ENCODE measurements at regions not wholly inside any gene's neighbourhood (a gene's known extent, or its start where the extent isn't known, plus 50 kb on each side); places are given as distances from the start of the nearest gene placed in this dataset.

DNA sequence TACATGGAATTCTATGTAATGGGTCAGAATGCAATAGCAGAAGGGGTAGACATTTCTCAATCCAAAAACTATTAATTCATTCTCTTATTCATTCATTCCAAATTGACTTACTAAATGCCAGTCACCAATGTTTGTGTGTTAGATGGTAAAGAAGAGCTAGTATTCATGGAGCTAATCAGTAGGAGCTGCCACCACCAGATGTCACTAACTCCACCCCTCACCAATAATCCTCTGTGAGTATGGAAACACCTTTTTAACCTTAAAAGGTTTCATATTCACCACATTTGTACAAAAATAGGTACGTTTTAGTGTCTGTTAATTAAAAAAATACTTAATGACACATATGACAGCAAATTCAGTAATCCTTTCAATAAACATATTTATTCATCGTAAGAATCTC, 131.8 kb upstream of the PKN2 start:
- no peaks in the 10 kb centered on the region for H3K9me3 ChIP-seq
- no peak for ATAC-seq
- no peaks in the 10 kb centered on the region for H3K4me1 ChIP-seq
- no peak overlapping the region for H3K4me3 ChIP-seq
- H3K36me3 ChIP-seq: no peaks in the 10 kb centered on the region
- WGBS, 2 donors (ENCODE audit: low coverage in 1 of 2): 75 to 94% methylated on average over 2 of the region's 2 CpGs
- H3K27ac ChIP-seq: no peak overlapping the region
- H3K27me3 ChIP-seq: no peaks in the 10 kb centered on the region
- TF ChIP-seq CTCF (IDR thresholded peaks at IDR 0.05) (no peak), POLR2A (IDR thresholded peaks at IDR 0.05) (no peak), EP300 (IDR thresholded peaks at IDR 0.05) (no peak), POLR2AphosphoS5 (IDR thresholded peaks at IDR 0.05) (no peak)

DNA sequence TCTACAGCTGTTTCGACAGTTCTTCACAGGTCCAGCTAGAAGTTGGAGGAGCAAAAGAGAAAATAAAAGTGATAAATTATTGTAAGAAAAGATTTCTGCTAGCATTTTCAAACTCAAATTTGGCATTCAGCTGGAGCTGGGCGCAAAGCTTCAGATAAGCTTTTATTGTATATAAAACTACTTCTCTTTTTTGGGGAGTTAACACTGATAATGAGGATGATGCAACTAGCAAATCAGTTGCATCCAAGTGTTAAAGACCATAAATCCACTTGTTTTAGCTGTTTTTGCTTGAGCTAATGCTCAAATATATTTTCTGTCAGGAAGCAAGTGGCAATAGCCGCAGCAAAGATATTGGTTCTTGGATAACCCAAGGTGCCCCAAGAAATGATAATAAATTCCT, 127.1 kb upstream of the PKN2 start:
- TF ChIP-seq CTCF (IDR thresholded peaks at IDR 0.05): no peak
- TF ChIP-seq EP300 (IDR thresholded peaks at IDR 0.05): no peak
- no peak for TF ChIP-seq POLR2AphosphoS5 (IDR thresholded peaks at IDR 0.05)
- TF ChIP-seq POLR2A (IDR thresholded peaks at IDR 0.05): no peak
- Histone ChIP-seq H3K4me1 (no peaks in the 10 kb centered on the region), H3K36me3 (no peaks in the 10 kb centered on the region), H3K4me3 (no peak overlapping the region), H3K9me3 (no peaks in the 10 kb centered on the region), H3K27me3 (no peaks in the 10 kb centered on the region), H3K27ac (no peak overlapping the region)
- ATAC-seq: no peak
- 84 to 87% methylated on average over 3 of the region's 3 CpGs for WGBS, 2 donors (ENCODE audit: low coverage in 1 of 2)

DNA sequence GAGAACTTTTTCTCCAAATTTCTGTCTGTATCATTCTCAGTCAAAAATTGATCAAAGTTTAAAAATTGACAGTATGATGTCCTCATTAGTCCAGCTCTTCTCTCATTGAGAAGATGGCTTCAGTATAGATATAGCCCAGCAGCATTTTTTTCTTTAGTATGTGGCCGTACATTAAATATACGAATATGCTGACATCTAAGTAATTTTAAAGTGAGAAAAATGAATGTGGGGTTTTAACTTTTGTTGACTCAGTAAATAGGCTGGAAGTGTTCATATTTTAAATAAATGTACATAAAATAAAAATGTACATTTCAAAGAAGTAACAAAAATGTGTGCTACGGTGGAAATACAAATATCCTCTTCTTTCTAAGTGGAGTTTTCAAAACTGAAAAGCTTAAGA, 123.5 kb upstream of the PKN2 start:
- whole genome bisulfite sequencing, 2 donors (ENCODE audit: low coverage in 1 of 2): 88 to 94% methylated on average over 3 of the region's 3 CpGs
- Histone ChIP-seq H3K36me3 (no peaks in the 10 kb centered on the region), H3K4me1 (no peaks in the 10 kb centered on the region), H3K4me3 (no peak overlapping the region), H3K27me3 (no peaks in the 10 kb centered on the region), H3K27ac (no peak overlapping the region), H3K9me3 (no peaks in the 10 kb centered on the region)
- no peak for ATAC-seq
- TF ChIP-seq CTCF (IDR thresholded peaks at IDR 0.05) (no peak), EP300 (IDR thresholded peaks at IDR 0.05) (no peak), POLR2AphosphoS5 (IDR thresholded peaks at IDR 0.05) (no peak), POLR2A (IDR thresholded peaks at IDR 0.05) (no peak)

GRCh38 chr1:88562991-88563390, 121.1 kb upstream of the PKN2 start:
- H3K4me1 ChIP-seq: no peaks in the 10 kb centered on the region
- no peak for TF ChIP-seq EP300 (IDR thresholded peaks at IDR 0.05)
- TF ChIP-seq CTCF (IDR thresholded peaks at IDR 0.05): no peak
- TF ChIP-seq POLR2A (IDR thresholded peaks at IDR 0.05): no peak
- TF ChIP-seq POLR2AphosphoS5 (IDR thresholded peaks at IDR 0.05): no peak
- H3K4me3 ChIP-seq: no peak overlapping the region
- H3K27me3 ChIP-seq: no peaks in the 10 kb centered on the region
- no peak for ATAC-seq
- H3K9me3 ChIP-seq: no peaks in the 10 kb centered on the region
- no peaks in the 10 kb centered on the region for H3K36me3 ChIP-seq
- no peak overlapping the region for H3K27ac ChIP-seq
- WGBS, 2 donors (ENCODE audit: low coverage in 1 of 2): 43 to 47% methylated on average over 3 of the region's 3 CpGs

- WGBS, 2 donors (ENCODE audit: low coverage in 1 of 2): 88% methylated on average over 6 to 9 of the region's 9 CpGs
- H3K27ac ChIP-seq: no peak overlapping the region
- no peak for ATAC-seq
- no peaks in the 10 kb centered on the region for H3K4me1 ChIP-seq
- no peaks in the 10 kb centered on the region for H3K9me3 ChIP-seq
- TF ChIP-seq CTCF (IDR thresholded peaks at IDR 0.05) (no peak), EP300 (IDR thresholded peaks at IDR 0.05) (no peak), POLR2AphosphoS5 (IDR thresholded peaks at IDR 0.05) (no peak), POLR2A (IDR thresholded peaks at IDR 0.05) (no peak)
- H3K27me3 ChIP-seq: no peaks in the 10 kb centered on the region
- no peak overlapping the region for H3K4me3 ChIP-seq
- no peaks in the 10 kb centered on the region for H3K36me3 ChIP-seq
These were observed 117.3 kb upstream of the PKN2 start for GRCh38 chr1:88566615-88567387.
